ENCODE measurements at regions not wholly inside any gene's neighbourhood (a gene's known extent, or its start where the extent isn't known, plus 50 kb on each side); places are given as distances from the start of the nearest gene placed in this dataset.

DNA sequence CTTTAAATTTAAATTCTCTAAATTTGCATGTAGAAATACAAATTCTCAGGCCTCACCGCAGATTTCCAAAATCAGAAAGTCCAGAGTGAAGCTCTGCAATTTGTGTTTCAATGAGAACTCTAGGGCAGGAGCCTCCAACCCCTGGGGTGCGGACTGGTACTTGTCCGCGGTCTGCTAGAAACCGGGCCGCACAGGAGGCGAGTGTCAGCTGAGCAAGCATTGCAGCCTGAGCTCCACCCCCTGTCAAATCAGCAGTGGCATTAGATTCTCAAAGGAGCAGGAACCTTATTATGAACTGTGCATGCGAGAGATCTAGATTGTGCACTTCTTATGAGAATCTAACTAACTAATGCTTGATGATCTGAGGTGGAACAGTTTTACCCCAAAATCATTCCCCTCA is 203.0 kb upstream of the PCSK2 start:
- no peak for DNase-seq

DNA sequence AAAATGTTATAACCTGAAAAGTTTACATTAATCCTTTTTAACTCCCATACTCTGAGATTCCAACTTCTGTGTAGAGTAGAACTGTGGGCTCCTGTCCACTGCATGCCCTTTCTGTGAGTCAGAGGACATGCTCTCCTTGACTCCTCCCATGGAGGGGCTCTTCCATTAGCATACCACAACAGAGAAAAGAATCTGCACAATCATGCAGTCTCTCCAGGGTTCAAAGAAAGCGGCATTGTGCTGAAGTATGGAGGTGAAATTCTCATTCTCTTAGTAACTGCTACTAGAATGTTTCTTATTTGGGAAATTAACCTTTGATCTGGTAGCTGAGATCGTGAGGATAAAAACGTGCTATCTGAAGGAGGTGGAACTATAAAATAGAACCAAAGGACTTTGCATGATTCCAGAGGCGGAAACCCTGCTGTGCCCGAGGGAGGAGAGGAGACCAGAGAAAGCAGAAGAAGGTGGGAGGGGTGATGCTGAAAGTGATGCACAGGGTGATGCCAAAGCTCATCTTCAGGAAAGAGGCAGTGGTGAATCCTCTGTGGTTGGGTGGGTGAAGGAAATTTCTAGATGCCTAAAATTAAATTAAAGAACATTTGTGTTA is 202.2 kb upstream of the PCSK2 start:
- no peak for DNase-seq

DNA sequence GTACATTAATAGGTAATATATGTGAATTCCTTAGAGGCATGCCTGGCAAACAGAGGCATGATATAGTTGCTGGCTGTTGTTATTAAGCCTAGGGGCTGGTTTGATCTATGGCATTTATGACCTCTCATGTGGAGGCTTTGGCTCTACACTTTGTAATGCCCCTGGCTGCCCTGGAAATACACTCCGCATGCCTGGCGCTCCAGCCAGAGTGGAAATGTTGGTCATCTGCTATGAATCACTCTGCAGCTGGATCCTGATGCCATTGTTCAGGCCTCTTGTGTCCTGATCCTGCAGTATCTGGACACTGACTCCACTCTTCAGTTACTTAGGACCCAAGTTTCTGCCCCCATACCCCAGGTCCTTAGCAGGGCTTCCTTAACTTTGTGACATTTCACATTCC is 200.5 kb upstream of the PCSK2 start:
- no peak for DNase-seq

DNA sequence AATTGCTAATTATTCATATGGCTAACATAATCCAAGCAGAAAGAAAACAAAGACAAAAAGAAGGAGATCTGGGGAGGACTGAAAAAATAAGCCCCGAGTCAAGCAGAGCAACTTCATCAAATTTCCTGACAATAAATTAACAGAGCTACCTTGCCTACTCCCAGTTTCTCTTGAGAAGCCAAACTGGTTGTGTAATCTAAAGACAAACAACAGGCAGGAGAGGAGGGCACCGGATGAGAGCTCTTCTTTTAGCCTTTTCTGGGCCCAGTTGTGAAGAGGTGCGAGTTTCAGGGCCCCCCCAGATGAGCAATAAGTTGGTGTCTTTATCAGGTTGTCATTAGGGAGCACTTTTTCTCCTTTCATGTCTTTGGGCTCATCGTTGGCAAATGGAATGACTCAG is 197.1 kb upstream of the PCSK2 start:
- no peak for DNase-seq

DNA sequence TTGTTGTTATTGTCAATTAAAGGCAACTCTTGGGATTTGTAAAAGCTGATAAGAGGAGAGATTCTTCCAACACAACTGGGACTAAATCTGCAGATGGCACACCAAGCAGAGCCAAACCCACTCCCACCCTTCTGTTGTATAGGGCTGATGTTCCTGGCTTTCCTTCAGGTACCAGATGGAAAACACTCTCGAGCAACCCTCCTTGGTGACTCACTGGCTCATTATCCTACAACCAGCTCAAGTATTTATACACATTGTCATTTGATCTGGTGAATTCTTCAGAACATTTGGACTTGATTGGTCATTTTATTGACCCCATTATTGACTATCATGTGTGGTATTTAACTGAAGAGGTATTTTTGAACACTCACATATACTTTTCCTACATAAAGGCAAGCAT is 190.3 kb upstream of the PCSK2 start:
- DNase-seq = no peak

DNA sequence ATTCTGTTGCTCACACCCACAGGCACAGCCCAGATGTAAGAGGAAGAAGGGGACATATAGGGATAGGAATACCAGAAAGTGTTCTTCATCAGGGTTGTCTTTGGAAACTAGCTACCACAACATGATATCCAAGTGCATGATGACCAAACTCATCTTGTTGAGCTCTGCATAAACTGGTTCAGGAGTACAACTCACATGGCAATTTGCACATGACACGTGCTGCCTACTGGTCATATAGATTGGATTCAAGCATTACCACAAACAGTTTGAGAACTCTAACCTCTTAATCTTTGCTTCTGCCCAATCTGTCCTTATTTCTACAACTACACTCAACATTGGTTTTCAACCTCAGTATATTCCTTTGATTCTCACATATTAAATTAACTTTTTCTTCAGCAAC is 184.7 kb upstream of the PCSK2 start:
- no peak for DNase-seq

DNA sequence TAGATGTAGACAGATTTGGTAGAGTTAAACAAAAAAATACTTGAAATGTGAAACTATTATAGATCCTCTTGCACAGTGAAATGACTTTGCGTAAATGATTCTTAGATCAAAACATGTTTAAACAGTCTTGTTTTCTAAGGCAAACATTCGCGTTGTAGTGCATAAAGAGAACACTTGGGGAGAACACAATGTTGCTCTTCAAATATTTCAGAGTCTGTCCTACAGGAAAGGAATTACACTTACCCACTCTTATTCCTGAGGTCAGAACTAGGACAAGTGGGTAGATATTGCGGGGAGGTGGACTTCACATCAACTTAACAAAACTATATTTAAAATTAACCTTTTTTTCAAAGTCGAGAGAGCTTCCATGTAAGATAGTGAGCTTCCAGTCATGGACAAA is 183.5 kb upstream of the PCSK2 start:
- DNase-seq = no peak

DNA sequence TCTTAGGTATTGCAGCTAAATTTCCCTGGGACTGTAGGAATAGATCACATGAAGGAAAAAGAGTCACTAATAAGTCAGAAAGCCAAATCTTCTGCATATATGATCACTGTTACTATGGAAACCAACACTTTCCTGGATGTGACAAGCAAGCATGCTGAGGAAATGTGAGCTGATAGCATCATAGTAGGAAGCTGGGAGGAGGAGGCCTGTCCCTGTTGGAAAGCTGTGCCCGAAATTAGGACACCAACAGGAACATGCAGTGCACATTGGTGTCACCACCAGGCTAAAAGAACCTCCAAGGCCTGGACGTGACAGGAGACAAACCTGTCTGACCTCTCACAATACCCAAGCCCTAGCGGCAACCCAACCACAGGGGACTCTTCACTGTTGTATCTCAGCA is 181.9 kb upstream of the PCSK2 start:
- no peak for DNase-seq

DNA sequence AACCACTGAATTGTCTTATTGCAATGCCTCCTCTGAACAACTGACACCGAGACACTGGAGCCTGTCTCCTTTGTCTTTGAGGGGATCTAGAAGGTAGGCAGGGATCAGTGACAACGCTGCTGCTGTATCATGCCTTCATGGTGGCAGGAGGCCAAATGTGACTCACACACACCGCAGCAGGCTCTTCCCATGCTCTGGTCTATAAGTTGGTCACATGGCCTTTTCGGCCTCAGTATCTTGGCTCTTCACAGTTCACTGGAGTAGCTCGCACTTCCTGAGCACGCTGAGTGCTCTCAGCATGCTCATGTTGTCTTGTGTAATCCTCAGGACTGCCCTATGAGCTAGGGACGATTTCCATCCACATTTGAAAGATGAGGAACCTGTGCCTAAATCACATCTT is 167.4 kb upstream of the PCSK2 start:
- no peak for DNase-seq

DNA sequence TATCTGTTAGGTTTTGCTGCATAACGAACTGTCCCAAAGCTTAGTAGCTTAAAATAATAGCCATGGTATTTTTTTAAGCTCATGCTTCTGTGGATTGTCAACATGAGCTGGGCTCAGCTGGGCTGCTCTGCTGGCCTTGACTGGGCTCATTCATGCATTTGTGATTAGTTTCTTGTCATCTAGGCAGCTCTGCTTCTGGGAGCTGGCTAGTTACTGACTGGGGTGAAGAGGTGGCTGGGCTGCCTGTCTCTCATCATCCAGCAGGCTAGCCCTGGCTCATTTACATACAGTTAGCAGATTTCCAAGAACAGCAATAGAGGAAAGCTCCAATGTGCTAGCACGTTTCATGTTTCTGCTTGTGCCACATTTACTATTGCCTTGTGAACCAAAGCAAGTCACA is 165.1 kb upstream of the PCSK2 start:
- no peak for DNase-seq

DNA sequence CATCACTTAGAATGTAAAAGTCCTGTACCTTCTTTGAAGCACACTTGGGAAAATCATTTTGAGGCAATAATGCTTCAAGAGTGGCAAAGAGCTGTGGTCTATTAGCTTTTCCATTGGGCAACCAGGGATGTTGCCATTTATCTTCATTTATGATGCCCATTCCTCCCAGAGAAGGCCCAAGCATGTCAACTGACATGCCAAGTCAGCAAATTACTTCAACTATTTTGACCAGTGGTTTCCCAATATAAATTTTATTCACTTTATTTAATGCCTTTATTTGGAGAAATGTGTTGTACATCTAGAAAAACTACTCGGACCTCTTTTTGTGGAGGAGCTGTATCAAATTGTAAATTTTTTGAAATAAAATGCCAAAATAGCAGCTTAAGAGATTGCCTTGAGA is 164.1 kb upstream of the PCSK2 start:
- no peak for DNase-seq

DNA sequence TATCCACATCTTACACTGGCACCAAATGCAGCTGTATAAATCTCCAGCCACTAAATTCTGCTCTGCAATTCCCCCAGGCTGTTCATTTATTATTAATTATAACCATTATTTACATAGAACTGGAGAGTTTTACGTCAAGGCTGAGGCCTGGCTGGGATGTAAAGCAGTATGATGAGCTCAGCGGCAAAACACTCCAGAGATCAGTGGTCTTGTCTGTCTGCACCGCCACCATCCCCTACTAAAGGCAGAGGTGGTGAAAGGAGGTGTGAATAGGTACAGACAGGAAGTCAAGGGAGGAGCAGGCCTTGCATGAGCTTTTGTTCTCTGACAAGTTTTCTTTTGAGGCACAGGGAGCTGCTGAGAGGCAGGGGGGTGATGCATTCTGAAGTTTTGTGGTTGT is 159.9 kb upstream of the PCSK2 start:
- no peak for DNase-seq

DNA sequence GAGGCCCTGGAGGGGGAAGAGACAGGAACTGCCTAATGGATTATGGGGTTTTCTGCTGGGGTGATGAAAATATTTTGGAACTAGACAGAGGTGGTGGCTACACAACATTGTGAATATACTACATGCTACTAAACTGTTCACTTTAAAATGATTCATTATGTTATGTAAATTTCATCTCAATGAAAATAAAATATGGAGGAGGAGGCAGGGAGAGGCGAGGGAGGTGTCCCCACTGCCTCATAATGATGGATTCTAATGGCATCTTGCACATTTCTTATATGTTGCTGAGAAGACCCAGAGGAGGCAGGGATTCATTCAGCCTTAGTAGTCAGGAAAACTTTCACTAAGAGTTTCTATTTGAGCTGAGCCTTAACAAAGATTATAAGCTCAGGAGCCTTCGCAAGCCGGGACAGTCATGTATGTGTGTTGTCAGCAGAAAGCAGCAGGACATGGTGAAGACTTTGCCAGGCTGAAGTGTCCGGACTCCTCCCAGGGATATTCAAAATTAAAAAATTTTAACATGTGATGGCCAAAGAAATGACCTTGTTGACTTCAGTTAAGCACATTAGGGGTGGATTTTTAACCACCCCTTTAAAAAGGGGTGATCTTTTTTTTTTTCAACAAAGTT is 158.6 kb upstream of the PCSK2 start:
- no peak for DNase-seq

DNA sequence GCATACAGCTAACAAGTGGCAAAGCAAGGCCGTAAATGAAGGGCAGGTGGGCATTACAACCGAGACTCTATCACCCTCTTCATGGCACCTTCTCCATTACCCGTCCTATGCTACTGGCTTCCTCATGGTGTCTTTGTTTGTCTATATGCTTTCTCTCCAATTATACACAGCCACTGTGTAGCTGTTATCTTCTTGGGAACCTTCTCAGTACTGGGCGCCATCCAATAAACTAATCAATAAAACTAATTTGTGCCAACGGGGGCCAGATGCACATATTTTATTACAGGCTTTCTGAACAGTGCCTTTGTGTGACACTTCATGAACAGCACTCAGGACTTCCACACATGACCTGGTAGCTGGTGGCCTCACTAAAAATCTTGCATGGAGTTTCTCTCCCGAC is 149.8 kb upstream of the PCSK2 start:
- DNase-seq = no peak

DNA sequence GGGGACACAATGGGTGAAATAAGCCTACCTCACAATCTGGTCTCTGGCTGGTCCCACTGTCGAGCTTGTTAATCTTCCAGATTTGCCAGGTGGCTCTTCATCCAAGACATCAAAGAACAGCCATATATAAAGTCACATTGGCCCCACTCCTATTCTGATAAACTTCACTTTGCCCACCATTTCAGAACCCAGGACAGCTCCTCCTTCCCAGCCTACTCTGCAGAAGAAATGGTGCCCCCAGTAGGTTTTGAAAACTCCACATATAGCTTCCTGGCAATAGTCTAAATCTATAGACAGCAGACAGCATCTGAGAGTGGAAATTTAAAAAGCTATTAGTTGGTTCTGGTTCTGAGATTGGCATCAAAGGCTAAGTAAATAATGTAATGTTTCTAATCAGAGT is 143.1 kb upstream of the PCSK2 start:
- DNase-seq = no peak

DNA sequence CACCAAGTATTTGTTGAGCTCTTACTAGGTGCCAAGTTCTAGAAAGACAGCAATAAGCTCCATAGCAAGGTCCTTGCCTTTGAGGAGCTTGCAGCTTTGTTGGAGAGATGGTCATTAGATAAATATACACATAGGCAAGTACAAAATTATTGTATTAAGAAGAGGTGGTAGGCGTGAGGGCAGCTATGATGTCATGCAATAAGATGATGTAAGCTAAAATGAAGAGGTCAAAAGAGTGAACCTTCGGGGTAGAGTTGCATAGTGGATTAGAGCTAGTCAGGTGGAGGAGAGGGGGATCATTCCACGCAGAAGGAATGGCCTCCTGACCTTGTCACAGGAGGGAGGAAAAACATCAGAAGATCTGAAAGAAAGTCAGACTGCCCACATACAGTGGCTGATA is 141.9 kb upstream of the PCSK2 start:
- no peak for DNase-seq

DNA sequence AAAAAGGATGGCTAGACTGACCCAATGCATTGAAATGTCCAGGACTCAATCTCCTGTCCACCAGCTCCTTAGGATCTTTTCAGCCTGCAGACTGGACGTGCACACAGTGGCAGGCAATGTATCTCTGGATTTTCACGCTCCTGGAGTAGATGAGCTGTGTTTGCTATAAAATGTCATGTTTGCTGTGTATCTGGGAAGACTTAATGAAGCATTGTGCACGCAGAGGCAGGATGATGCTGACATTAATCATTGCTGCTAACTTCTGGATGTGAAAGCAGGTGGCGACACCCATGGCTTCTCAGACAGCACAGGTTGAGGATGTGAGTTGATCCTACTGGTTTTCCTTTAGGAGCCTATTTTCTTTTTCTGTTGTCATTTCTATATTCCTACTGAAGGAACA is 133.1 kb upstream of the PCSK2 start:
- no peak for DNase-seq

DNA sequence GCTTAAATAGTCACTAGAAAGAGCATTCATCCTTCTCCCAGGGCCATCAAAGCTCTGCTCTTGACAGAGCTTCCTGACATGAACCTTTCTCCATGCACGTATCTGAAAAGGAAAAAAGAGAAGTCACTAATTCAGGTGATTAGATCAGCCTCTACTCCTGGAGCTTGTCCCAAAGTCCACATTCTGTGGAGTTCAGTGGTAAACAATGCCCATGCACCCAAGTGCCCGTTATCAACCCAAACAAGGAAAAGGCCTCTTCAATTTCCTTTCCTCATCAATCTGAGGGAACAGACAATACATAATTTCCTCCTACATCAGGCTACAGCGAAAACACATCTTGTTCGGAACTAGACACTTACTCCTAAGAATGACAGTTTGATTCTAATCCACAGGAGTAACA is 129.2 kb upstream of the PCSK2 start:
- no peak for DNase-seq

DNA sequence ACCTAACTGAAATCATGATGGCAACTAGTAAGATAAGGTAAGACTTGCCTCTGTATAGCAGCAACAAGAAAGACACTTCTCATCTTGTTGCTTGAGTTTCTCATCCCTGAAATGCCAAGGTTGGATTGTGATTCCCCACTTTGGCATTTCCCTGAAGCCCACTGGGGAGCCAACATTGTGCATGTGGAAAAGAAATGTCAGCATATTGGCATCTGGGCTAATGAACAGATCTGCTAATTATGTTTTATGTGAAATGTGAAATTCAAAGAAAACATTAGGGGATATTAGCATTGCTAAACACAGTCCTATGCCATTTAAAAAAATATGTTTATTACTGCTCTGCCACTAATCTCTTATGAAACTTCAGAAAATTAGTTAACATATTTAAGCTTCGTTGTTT is 126.3 kb upstream of the PCSK2 start:
- no peak for DNase-seq

DNA sequence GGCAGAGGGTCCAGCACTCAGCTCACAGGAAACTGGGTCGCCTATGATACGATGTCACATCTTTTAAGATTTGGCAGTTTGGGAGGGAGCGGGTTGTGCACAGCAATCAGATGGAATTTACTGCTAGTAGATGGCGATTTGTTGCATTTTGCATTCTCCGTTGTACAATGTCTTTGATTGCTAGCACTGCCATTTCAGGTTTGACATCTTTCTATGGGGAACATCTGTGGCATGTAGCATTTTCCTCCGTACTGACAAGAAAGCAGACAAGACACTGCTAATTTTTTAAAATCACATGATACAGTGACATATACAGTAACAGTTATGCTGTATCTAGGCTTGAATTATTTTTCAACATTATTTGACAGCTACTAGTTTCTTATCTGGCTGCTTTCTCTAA is 119.7 kb upstream of the PCSK2 start:
- no peak for DNase-seq

DNA sequence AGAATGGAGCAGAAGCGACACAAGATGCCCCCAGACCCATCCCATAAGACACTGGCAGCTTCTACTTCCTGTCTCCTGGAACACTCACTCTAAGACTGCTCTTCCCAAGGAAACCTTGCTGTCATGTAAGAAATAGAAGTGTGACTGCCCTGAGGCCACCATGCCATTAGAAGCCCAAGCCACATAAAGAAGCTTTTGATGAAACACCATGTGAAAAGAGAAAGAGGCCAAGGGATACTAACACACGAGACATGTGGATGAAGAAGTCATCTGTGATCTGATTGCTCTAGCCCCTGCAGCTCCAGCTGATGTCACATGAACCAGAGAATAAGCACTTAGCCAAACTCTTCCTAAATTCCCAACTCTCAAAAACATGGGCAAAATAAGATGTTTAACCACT is 117.9 kb upstream of the PCSK2 start:
- DNase-seq = no peak

DNA sequence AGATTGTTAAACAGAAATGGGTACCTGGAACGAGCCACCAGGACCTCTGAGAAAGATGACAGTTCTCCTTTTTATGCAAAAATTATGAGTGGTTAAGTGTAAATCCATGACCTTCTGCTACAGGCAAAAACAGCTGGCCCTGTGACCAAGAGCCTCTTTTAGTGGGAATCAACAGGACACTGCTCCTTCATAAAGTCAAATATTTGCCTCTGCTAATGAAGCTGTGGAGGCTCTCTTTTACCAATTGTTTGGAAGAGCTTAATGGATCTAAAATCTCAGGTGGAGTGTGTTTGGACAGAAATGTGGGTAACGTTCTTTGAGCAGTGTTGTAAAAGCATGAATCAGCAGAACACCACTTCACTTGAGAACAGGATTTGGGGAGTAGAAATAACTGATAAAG is 117.5 kb upstream of the PCSK2 start:
- DNase-seq = no peak

DNA sequence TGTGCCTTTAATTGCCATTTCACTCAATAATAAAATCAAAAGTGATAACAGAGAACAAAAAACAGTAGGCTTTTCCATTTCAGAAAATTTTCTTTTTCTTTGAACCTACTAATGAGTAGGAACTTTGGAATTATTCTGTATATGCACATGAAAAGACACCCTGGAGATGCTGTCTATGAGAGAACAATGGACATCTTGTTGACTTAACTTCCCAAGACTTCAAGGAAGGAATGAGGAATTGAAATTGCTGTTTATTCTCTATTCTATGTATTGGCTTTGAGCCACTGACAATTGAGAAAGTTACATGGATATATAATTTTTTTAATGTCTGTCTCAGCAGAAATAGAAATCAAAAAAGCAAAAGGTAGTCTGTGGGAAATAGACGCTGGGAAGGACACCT is 98.6 kb upstream of the PCSK2 start:
- no peak for DNase-seq

DNA sequence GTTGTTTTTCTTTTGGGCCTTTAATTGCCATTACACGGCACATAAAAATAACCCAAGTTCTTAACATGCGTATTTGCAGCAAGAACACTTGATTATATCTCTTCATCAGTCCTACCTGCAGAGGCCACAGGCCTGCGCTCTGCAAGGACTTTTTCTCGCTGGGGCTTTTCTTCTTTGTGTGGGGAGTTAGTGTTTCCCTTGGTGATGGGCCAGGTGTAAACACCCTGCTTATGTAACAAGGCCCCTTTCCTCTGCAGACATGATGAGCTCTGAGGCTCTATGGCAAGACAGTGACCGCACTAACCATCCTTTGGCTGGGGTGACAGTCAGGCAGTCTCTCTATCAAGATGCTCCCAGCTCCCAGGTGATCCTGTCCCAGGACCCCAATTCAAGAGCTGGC is 97.8 kb upstream of the PCSK2 start:
- no peak for DNase-seq

DNA sequence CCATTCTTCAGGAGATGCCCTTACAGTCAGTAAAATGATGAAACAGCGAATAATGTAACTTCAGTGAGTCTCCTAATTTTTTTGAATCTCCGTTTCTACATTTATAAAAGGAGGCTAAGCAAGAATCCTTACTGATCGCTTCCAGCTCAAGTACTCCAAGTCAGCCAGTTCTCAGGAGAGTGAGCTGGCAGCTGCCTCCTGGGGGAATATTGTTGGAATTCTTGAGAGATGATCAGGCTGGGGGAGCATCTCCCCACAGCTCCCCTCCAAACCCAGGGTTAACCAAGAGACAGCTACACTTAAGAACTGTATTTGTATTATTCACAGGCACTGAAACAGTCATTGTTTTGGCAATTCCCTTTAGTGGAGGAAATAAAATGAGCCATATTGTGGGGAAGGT is 89.1 kb upstream of the PCSK2 start:
- DNase-seq = no peak

DNA sequence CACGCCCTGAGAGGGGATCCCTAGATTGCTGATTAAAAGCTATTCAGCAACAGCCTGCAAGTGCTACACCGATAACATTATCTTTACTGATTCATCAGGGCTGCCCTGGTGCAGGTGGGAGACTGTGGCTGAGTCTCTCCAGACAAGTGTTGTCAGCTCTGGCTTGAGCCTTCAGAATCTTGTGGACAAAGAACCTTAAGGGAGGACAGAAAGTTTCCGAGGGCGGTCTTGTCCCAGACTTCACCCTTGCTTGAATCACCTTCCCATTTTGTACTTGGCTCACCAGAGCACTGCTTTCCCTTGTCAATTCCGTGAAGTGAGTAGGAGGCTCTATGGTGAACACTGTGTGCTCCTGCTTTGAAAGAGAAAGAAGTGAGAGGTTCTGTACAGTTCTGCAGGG is 88.6 kb upstream of the PCSK2 start:
- no peak for DNase-seq

All from activated CD8-positive, alpha-beta memory T cell treated with anti-CD3 and anti-CD28 coated beads for 24 hours (primary cell).